MM.1S (cell line): ENCODE measurements at regions not wholly inside any gene's neighbourhood (a gene's known extent, or its start where the extent isn't known, plus 50 kb on each side); places are given as distances from the start of the nearest gene placed in this dataset.

Experiments
- DNase-seq: peaks from one replicate; pipeline ENCODE4 v3.0.0-alpha.2; 2015
- H2AFZ ChIP-seq: fragments of 300-600 bp; sonication (generic); 2 replicates; pipeline ENCODE4 v1.6.0; 2016; ENCODE audit warnings: antibody characterized with exemption, low read length
- H3F3A ChIP-seq: fragments of 300-600 bp; sonication (generic); 2 replicates; pipeline ENCODE4 v1.6.1; 2016; ENCODE audit warnings: mild to moderate bottlenecking, antibody characterized with exemption, low read length, moderate library complexity, mixed read lengths; ENCODE audit not compliant: insufficient read depth
- H3K27ac ChIP-seq: fragments of 300-600 bp; sonication (generic); 2 replicates; pipeline ENCODE4 v1.5.1; 2016; ENCODE audit warnings: mild to moderate bottlenecking, low read length
- H3K27me3 ChIP-seq: fragments of 300-600 bp; sonication (generic); replicated peaks from 2 replicates; pipeline ENCODE4 v1.6.0; 2016; ENCODE audit warnings: low read length; ENCODE audit not compliant: insufficient read depth
- H3K36me3 ChIP-seq: fragments of 300-600 bp; sonication (generic); replicated peaks from 2 replicates; pipeline ENCODE4 v1.6.1; 2016; ENCODE audit warnings: mild to moderate bottlenecking, low read length, mixed read lengths; ENCODE audit not compliant: insufficient read depth
- H3K4me1 ChIP-seq: fragments of 300-600 bp; sonication (generic); 2 replicates; pipeline ENCODE4 v1.6.1; 2016; ENCODE audit warnings: low read length, mixed read lengths
- H3K4me2 ChIP-seq: fragments of 300-600 bp; sonication (generic); 2 replicates; pipeline ENCODE4 v1.6.0; 2016; ENCODE audit warnings: low read depth, low read length
- H3K4me3 ChIP-seq: fragments of 300-600 bp; sonication (generic); 2 replicates; pipeline ENCODE4 v1.5.1; 2016; ENCODE audit warnings: low read length, mixed read lengths
- H3K79me2 ChIP-seq: fragments of 300-600 bp; sonication (generic); 2 replicates; pipeline ENCODE4 v1.6.1; 2016; ENCODE audit warnings: mixed run types, low read length, mixed read lengths
- H3K9ac ChIP-seq: fragments of 300-600 bp; sonication (generic); 2 replicates; pipeline ENCODE4 v1.6.1; 2016; ENCODE audit warnings: low read length, mixed read lengths
- H3K9me2 ChIP-seq: fragments of 300-600 bp; sonication (generic); replicated peaks from 2 replicates; pipeline ENCODE4 v1.6.1; 2016; ENCODE audit warnings: mild to moderate bottlenecking, low read length, mixed read lengths; ENCODE audit not compliant: insufficient read depth
- H3K9me3 ChIP-seq: fragments of 300-600 bp; sonication (generic); replicated peaks from 2 replicates; pipeline ENCODE4 v1.6.1; 2016; ENCODE audit warnings: mild to moderate bottlenecking, low read length, mixed read lengths; ENCODE audit not compliant: insufficient read depth
- H4K20me1 ChIP-seq: fragments of 300-600 bp; sonication (generic); 2 replicates; pipeline ENCODE4 v1.6.1; 2016; ENCODE audit warnings: mild to moderate bottlenecking, low read length, moderate library complexity, mixed read lengths; ENCODE audit not compliant: insufficient read depth
- CTCF ChIP-seq: fragments of 300-600 bp; sonication (generic); IDR thresholded peaks from 2 replicates; pipeline ENCODE4 v1.5.1; 2016; ENCODE audit warnings: antibody characterized with exemption, low read length, mixed read lengths
- EZH2 ChIP-seq: fragments of 300-600 bp; sonication (generic); optimal IDR thresholded peaks from 2 replicates; pipeline ENCODE3; 2017; ENCODE audit warnings: low read depth, mild to moderate bottlenecking, antibody characterized with exemption, low read length, mixed read lengths
- EZH2phosphoT487 ChIP-seq: fragments of 300-600 bp; sonication (generic); IDR thresholded peaks from 2 replicates; pipeline ENCODE4 v1.6.1; 2018; ENCODE audit warnings: antibody characterized with exemption, low read length

GRCh38 chr16:88323041-88323440 lies 59.7 kb upstream of the ZNF469 start:
- H3K9ac ChIP-seq, result no peak overlapping the region
- H3K4me1 ChIP-seq, result no peaks in the 10 kb centered on the region
- no peak overlapping the region for H2AFZ ChIP-seq
- H4K20me1 ChIP-seq, result no peaks in the 10 kb centered on the region
- TF ChIP-seq EZH2 (no peak), CTCF (no peak), EZH2phosphoT487 (no peak)
- H3K27me3 ChIP-seq, result peaks cover 23% of the 10 kb centered on the region
- H3K27ac ChIP-seq, result no peak overlapping the region
- H3K9me2 ChIP-seq, result no peaks in the 10 kb centered on the region
- H3K4me3 ChIP-seq, result no peak overlapping the region
- no peak for DNase-seq
- H3F3A ChIP-seq, result no peaks in the 10 kb centered on the region
- no peaks in the 10 kb centered on the region for H3K36me3 ChIP-seq
- no peak overlapping the region for H3K4me2 ChIP-seq
- H3K9me3 ChIP-seq, result no peaks in the 10 kb centered on the region
- no peaks in the 10 kb centered on the region for H3K79me2 ChIP-seq

- no peaks in the 10 kb centered on the region for H3K4me1 ChIP-seq
- no peaks in the 10 kb centered on the region for H3F3A ChIP-seq
- H3K36me3 ChIP-seq, result no peaks in the 10 kb centered on the region
- no peaks in the 10 kb centered on the region for H4K20me1 ChIP-seq
- no peaks in the 10 kb centered on the region for H3K79me2 ChIP-seq
- no peaks in the 10 kb centered on the region for H3K9me3 ChIP-seq
- TF ChIP-seq EZH2 (no peak), CTCF (no peak), EZH2phosphoT487 (no peak)
- DNase-seq, result no peak
- H3K4me3 ChIP-seq, result no peak overlapping the region
- no peak overlapping the region for H3K4me2 ChIP-seq
- no peak overlapping the region for H3K27ac ChIP-seq
- H3K27me3 ChIP-seq, result peaks cover 27% of the 10 kb centered on the region
- no peak overlapping the region for H2AFZ ChIP-seq
- H3K9ac ChIP-seq, result no peak overlapping the region
- H3K9me2 ChIP-seq, result no peaks in the 10 kb centered on the region
Measured at GRCh38 chr16:88323546-88324330, 59.0 kb upstream of the ZNF469 start.

- no peak for DNase-seq
Measured at GRCh38 chr16:88325087-88325750, 57.5 kb upstream of the ZNF469 start.

More at GRCh38 chr16:88325087-88325750, 57.5 kb upstream of the ZNF469 start:
- Histone ChIP-seq H3K4me2 (no peak overlapping the region), H3K27me3 (peaks cover 32% of the 10 kb centered on the region), H3K9me2 (no peaks in the 10 kb centered on the region), H2AFZ (no peak overlapping the region), H3K27ac (no peak overlapping the region), H3K9ac (no peak overlapping the region), H3K36me3 (no peaks in the 10 kb centered on the region), H3K9me3 (no peaks in the 10 kb centered on the region), H3K4me1 (no peaks in the 10 kb centered on the region), H4K20me1 (no peaks in the 10 kb centered on the region), H3K4me3 (no peak overlapping the region), H3K79me2 (no peaks in the 10 kb centered on the region), H3F3A (no peaks in the 10 kb centered on the region)
- no peak for TF ChIP-seq EZH2
- no peak for TF ChIP-seq CTCF
- TF ChIP-seq EZH2phosphoT487, result no peak
